AG20443 (cell line): ENCODE measurements at regions not wholly inside any gene's neighbourhood (a gene's known extent, or its start where the extent isn't known, plus 50 kb on each side); places are given as distances from the start of the nearest gene placed in this dataset.

Experiments used
- DNase-seq: peaks from one replicate; pipeline ENCODE4 v3.0.0; 2012; ENCODE audit warnings: low spot score, mixed read lengths

GRCh38 chr14:53549956-53550355, 396.8 kb upstream of the DDHD1 start:
- DNase-seq: no peak

- no peak for DNase-seq
These were observed 394.5 kb upstream of the DDHD1 start for GRCh38 chr14:53547593-53547992.

GRCh38 chr14:53545217-53545616, 392.1 kb upstream of the DDHD1 start:
- no peak for DNase-seq

GRCh38 chr14:53542732-53543131, 389.6 kb upstream of the DDHD1 start:
- no peak for DNase-seq

- DNase-seq: no peak
These were observed 388.3 kb upstream of the DDHD1 start for GRCh38 chr14:53541411-53541810.

- DNase-seq: peak; percentile 74
These were observed 386.5 kb upstream of the DDHD1 start for GRCh38 chr14:53539489-53540126.

- no peak for DNase-seq
These were observed 385.3 kb upstream of the DDHD1 start for GRCh38 chr14:53538316-53538881.

GRCh38 chr14:53537422-53538315, 384.5 kb upstream of the DDHD1 start:
- peak; percentile 15 for DNase-seq

- no peak for DNase-seq
These were observed 383.3 kb upstream of the DDHD1 start for GRCh38 chr14:53536446-53536845.

GRCh38 chr14:53534841-53535240, 381.7 kb upstream of the DDHD1 start:
- DNase-seq: no peak

GRCh38 chr14:53533384-53533970, 380.4 kb upstream of the DDHD1 start:
- DNase-seq: no peak

GRCh38 chr14:53532853-53533252, 379.7 kb upstream of the DDHD1 start:
- DNase-seq: no peak

GRCh38 chr14:53531730-53532129, 378.6 kb upstream of the DDHD1 start:
- DNase-seq: no peak

- DNase-seq: no peak
These were observed 378.0 kb upstream of the DDHD1 start for GRCh38 chr14:53531156-53531555.

- peak; percentile 25 for DNase-seq
These were observed 376.4 kb upstream of the DDHD1 start for GRCh38 chr14:53529519-53529918.

- DNase-seq: peak; percentile 16
These were observed 375.1 kb upstream of the DDHD1 start for GRCh38 chr14:53528185-53528671.

GRCh38 chr14:53526200-53526599, 373.1 kb upstream of the DDHD1 start:
- no peak for DNase-seq

- peak; percentile 62 for DNase-seq
These were observed 372.5 kb upstream of the DDHD1 start for GRCh38 chr14:53525608-53526007.

GRCh38 chr14:53524391-53524790, 371.3 kb upstream of the DDHD1 start:
- DNase-seq: no peak

GRCh38 chr14:53523226-53523625, 370.1 kb upstream of the DDHD1 start:
- DNase-seq: no peak

- DNase-seq: no peak
These were observed 367.2 kb upstream of the DDHD1 start for GRCh38 chr14:53520078-53520928.

GRCh38 chr14:53519137-53519536, 366.0 kb upstream of the DDHD1 start:
- peak; percentile 21 for DNase-seq
